K562 (cell line): ENCODE measurements at regions not wholly inside any gene's neighbourhood (a gene's known extent, or its start where the extent isn't known, plus 50 kb on each side); places are given as distances from the start of the nearest gene placed in this dataset.

Experiments
- ATAC-seq: fragments of 200-7000 bp; cut with Tn5 transposase; 3 replicates; pipeline ENCODE4 v1.9.1; 2020; ENCODE audit warnings: moderate library complexity
- BruUV-seq: library from RNA; stranded (reverse); fragments of 400-500 nt; replicated peaks from 2 replicates; lab custom pipeline; 2021; lab: Mats Ljungman, UMichigan
- CTCF ChIA-PET: fragments of 300-600 bp; formaldehyde crosslinking; extraction: SDS; loops from one replicate; lab custom pipeline; 2021; ENCODE audit warnings: low intra/inter-chr PET ratio; lab: Yijun Ruan, JAX
- POLR2A ChIA-PET: fragments of 300-600, 350-650 bp; sonication (Branson Sonifier 250); formaldehyde crosslinking; extraction: SDS; loops from one replicate; lab custom pipeline; 2021; ENCODE audit warnings: antibody characterized with exemption, inconsistent platforms; lab: Yijun Ruan, JAX
- DNase-seq, 4 experiments: peaks; one replicate each; pipeline versions ENCODE4 v3.0.0 to v3.0.0-alpha.2; 2011 to 2018; ENCODE audit warnings: low spot score in 3 of 4, mixed read lengths in 3 of 4; ENCODE audit errors: extremely low read depth in 1 of 4
- FAIRE-seq: peaks from 2 replicates; lab custom pipeline; 2011; peaks lifted over from hg19 to GRCh38; lab: Jason Lieb, UNC
- H2AFZ ChIP-seq: 2 replicates; pipeline ENCODE4 v1.6.0; 2011; ENCODE audit warnings: low read depth, low read length, control low read depth, inconsistent platforms
- H3K27ac ChIP-seq: fragments of 200-600 bp; 3 replicates; pipeline ENCODE4 v1.8.0; 2011; ENCODE audit warnings: low read depth, mild to moderate bottlenecking, control low read depth, inconsistent platforms, low read length, moderate library complexity, mixed read lengths; ENCODE audit errors: extremely low read depth
- H3K27me3 ChIP-seq, 2 experiments: fragments of 300-600 bp in 1 of 2; 2 replicates in 1 of 2; 3 replicates in 1 of 2; pipeline versions ENCODE4 v1.6.0 to v1.8.0; 2011; ENCODE audit warnings: inconsistent platforms in 2 of 2, low read length in 2 of 2, mild to moderate bottlenecking in 1 of 2, mixed read lengths in 1 of 2, moderate library complexity in 1 of 2; ENCODE audit not compliant: control insufficient read depth in 2 of 2, insufficient read depth in 2 of 2
- H3K36me3 ChIP-seq: fragments of 300-600 bp; 3 replicates; pipeline ENCODE4 v1.8.0; 2011; ENCODE audit warnings: mild to moderate bottlenecking, low read length, inconsistent platforms; ENCODE audit not compliant: control insufficient read depth, insufficient read depth
- H3K4me1 ChIP-seq, 2 experiments: fragments of 200-600 bp in 1 of 2; replicated peaks in 1 of 2; 2 replicates in 1 of 2; 3 replicates in 1 of 2; pipeline versions ENCODE4 v1.5.1 to v1.8.0; 2011; ENCODE audit warnings: inconsistent platforms in 2 of 2, low read length in 2 of 2, mild to moderate bottlenecking in 1 of 2, mixed read lengths in 1 of 2, moderate library complexity in 1 of 2; ENCODE audit not compliant: control insufficient read depth in 2 of 2, insufficient read depth in 2 of 2
- H3K4me2 ChIP-seq: 2 replicates; pipeline ENCODE4 v1.6.1; 2011; ENCODE audit warnings: low read length, control low read depth, inconsistent platforms, mixed read lengths; ENCODE audit not compliant: insufficient read depth
- H3K4me3 ChIP-seq: fragments of 200-600 bp; sonication (generic), shearing (Covaris generic); 2 replicates; pipeline ENCODE4 v1.5.1; 2016; ENCODE audit warnings: control low read depth, inconsistent platforms
- H3K79me2 ChIP-seq: fragments of 200-600 bp; 3 replicates; pipeline ENCODE4 v1.8.0; 2011; ENCODE audit warnings: low read length, inconsistent platforms; ENCODE audit not compliant: control insufficient read depth, insufficient read depth
- H3K9ac ChIP-seq, 2 experiments: 2 replicates each; pipeline versions ENCODE4 v1.6.0 to v1.6.1; 2011; ENCODE audit warnings: low read depth in 2 of 2, low read length in 2 of 2, control low read depth in 1 of 2, inconsistent platforms in 1 of 2, mild to moderate bottlenecking in 1 of 2, mixed read lengths in 1 of 2; ENCODE audit not compliant: insufficient read depth in 1 of 2
- H3K9me1 ChIP-seq: one replicate; pipeline ENCODE4 v1.6.0; 2011; ENCODE audit warnings: inconsistent platforms, mild to moderate bottlenecking, low read length, moderate library complexity; ENCODE audit not compliant: control insufficient read depth, insufficient read depth
- H3K9me3 ChIP-seq: replicated peaks from 2 replicates; pipeline ENCODE4 v1.5.1; 2011; ENCODE audit warnings: low read depth, low read length, inconsistent platforms; ENCODE audit not compliant: control insufficient read depth, insufficient read depth
- H4K20me1 ChIP-seq: replicated peaks from 2 replicates; pipeline ENCODE4 v1.6.1; 2011; ENCODE audit warnings: low read length, inconsistent platforms, mixed read lengths; ENCODE audit not compliant: control insufficient read depth, insufficient read depth
- BCOR ChIP-seq: fragments of 450-650 bp; IDR thresholded peaks from 2 replicates; pipeline ENCODE4 v1.6.1; 2016
- E2F4 ChIP-seq: sonication (generic); formaldehyde crosslinking; IDR thresholded peaks from 2 replicates; pipeline ENCODE4 v1.8.0; 2022; ENCODE audit warnings: mild to moderate bottlenecking, low read depth, missing genetic modification reagents
- HDAC3 ChIP-seq: fragments of 450-650 bp; IDR thresholded peaks from 2 replicates; pipeline ENCODE4 v1.6.1; 2018; ENCODE audit warnings: borderline replicate concordance, mild to moderate bottlenecking, moderate library complexity; ENCODE audit not compliant: partially characterized antibody
- MLX ChIP-seq, 2 experiments: fragments of 450-650 bp in 1 of 2; sonication (generic) in 1 of 2; formaldehyde crosslinking; conservative IDR thresholded peaks; 2 replicates each; pipeline versions ENCODE4 v1.4.0 to v1.8.1; 2020 to 2022; ENCODE audit warnings: mild to moderate bottlenecking in 1 of 2, missing genetic modification reagents in 1 of 2
- RHOXF2B ChIP-seq: fragments of 250-450 bp; sonication (Bioruptor Pico); conservative IDR thresholded peaks from 2 replicates; pipeline ENCODE4 v1.5.1; 2021
- SRSF1 ChIP-seq: fragments of 200-400 bp; formaldehyde crosslinking; IDR thresholded peaks from 2 replicates; pipeline ENCODE4 v1.6.1; 2017; ENCODE audit warnings: mild to moderate bottlenecking, low read depth, low read length, moderate library complexity
- ZKSCAN3 ChIP-seq: fragments of 250-450 bp; sonication (Bioruptor Pico); IDR thresholded peaks from 2 replicates; pipeline ENCODE4 v1.4.0; 2020
- ZNF436 ChIP-seq: fragments of 250-450, 450-650 bp; sonication (Bioruptor Pico); formaldehyde crosslinking; IDR thresholded peaks from 2 replicates; pipeline ENCODE4 v1.7.0; 2020; ENCODE audit warnings: mild to moderate bottlenecking
- ZSCAN32 ChIP-seq: fragments of 450-650 bp; formaldehyde crosslinking; IDR thresholded peaks from 2 replicates; pipeline ENCODE4 v1.4.0; 2020; ENCODE audit warnings: mild to moderate bottlenecking, moderate library complexity
- WGBS: fragments of 100-300 bp; shearing (Covaris generic); methylation state at CpG from one replicate; pipeline ENCODE4 v1.1.6; 2016; ENCODE audit warnings: low coverage, mixed read lengths; ENCODE audit not compliant: insufficient coverage; ENCODE audit errors: missing lambda C conversion rate; 5-methylcytosine and 5-hydroxymethylcytosine counted together
- in situ Hi-C: fragments of 300-500 bp; cut with MboI; formaldehyde crosslinking; loops from 4 replicates; pipeline ENCODE4 v1.15.0; 2018; ENCODE audit warnings: inconsistent platforms, mixed read lengths
- intact Hi-C: fragments of 100-400 bp; cut with micrococcal nuclease; formaldehyde crosslinking; loops from 2 replicates; pipeline ENCODE4 v1.14.2; 2022
- TF ChIP-seq, protein P1 (sequence below), 2 experiments: IDR thresholded peaks; 2 replicates each; pipeline ENCODE4 v1.6.1; 2011; ENCODE audit warnings: borderline replicate concordance in 1 of 2, control low read depth in 1 of 2, low read depth in 1 of 2, low read length in 1 of 2, mild to moderate bottlenecking in 1 of 2, mixed read lengths in 1 of 2, moderate library complexity in 1 of 2; ENCODE audit not compliant: insufficient read depth in 1 of 2, insufficient read length in 1 of 2, poor library complexity in 1 of 2, severe bottlenecking in 1 of 2; ENCODE audit errors: extremely low read depth in 1 of 2

- no peaks in the 10 kb centered on the region for H3K9me1 ChIP-seq
- TF ChIP-seq ZSCAN32 (no peak), HDAC3 (no peak), MLX (CRISPR knock-in tag; conservative IDR thresholded peaks at IDR 0.05) (no peak), ZKSCAN3 (CRISPR knock-in tag) (no peak), ZNF436 (CRISPR knock-in tag) (no peak), E2F4 (CRISPR knock-in tag) (no peak), SRSF1 (no peak), RHOXF2B (CRISPR knock-in tag) (no peak), BCOR (no peak)
- TF ChIP-seq, protein P1, sequence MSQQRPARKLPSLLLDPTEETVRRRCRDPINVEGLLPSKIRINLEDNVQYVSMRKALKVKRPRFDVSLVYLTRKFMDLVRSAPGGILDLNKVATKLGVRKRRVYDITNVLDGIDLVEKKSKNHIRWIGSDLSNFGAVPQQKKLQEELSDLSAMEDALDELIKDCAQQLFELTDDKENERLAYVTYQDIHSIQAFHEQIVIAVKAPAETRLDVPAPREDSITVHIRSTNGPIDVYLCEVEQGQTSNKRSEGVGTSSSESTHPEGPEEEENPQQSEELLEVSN (IDR thresholded peaks at IDR 0.05; ENCODE audit: borderline replicate concordance in 1 of 2, extremely low read depth in 1 of 2, insufficient read depth in 1 of 2, insufficient read length in 1 of 2, low read depth in 1 of 2, low read length in 1 of 2, poor library complexity in 1 of 2, severe bottlenecking in 1 of 2), result no peak
- TF ChIP-seq, all 486 proteins: peak for 0
- H3K36me3 ChIP-seq, result no peaks in the 10 kb centered on the region
- POLR2A ChIA-PET, result no interaction called here
- ATAC-seq (no peak), FAIRE-seq (no peak), DNase-seq (no peak)
- no peak overlapping the region for H3K9ac ChIP-seq
- H4K20me1 ChIP-seq, result no peaks in the 10 kb centered on the region
- in situ Hi-C loops, result no loop called here
- H3K79me2 ChIP-seq, result no peaks in the 10 kb centered on the region
- WGBS, result 3% methylated on average over 2 of the region's 2 CpGs
- no TSS peak for BruUV-seq
- H3K4me2 ChIP-seq, result no peak overlapping the region
- intact Hi-C loops, result no loop called here
- no peaks in the 10 kb centered on the region for H3K27me3 ChIP-seq
- H3K4me3 ChIP-seq, result no peak overlapping the region
- H2AFZ ChIP-seq, result no peak overlapping the region
- no peak overlapping the region for H3K27ac ChIP-seq
- H3K4me1 ChIP-seq, result no peaks in the 10 kb centered on the region
- CTCF ChIA-PET, result no interaction called here
- no peaks in the 10 kb centered on the region for H3K9me3 ChIP-seq
Observed at GRCh38 chr1:209491031-209491430, 92.5 kb upstream of the CAMK1G start.
